Stimulated activated naive CD8-positive, alpha-beta T cell treated with anti-CD3 and anti-CD28 coated beads, Interleukin-15, Interleukin-2, amounts not matched to agents 100 U/mL and 50 U/mL, for 24 hours (primary cell): ENCODE measurements at regions not wholly inside any gene's neighbourhood (a gene's known extent, or its start where the extent isn't known, plus 50 kb on each side); places are given as distances from the start of the nearest gene placed in this dataset.
A peak's percentile ranks its signal among the peaks of the same experiment; 100 is the strongest.

ENCODE experiments used
- ATAC-seq: fragments of 150-1000 bp; cut with Tn5 transposase; one replicate; pipeline ENCODE4 v1.10.0; 2021
- DNase-seq: peaks from one replicate; pipeline ENCODE4 v3.0.0; 2021

- no peak for DNase-seq
- ATAC-seq: no peak
Observed at GRCh38 chr9:106716820-106717219, 146.1 kb upstream of the ZNF462 start.

GRCh38 chr9:106717686-106718085, 145.3 kb upstream of the ZNF462 start:
- no peak for DNase-seq
- no peak for ATAC-seq

GRCh38 chr9:106718936-106719335, 144.0 kb upstream of the ZNF462 start:
- no peak for DNase-seq
- ATAC-seq: no peak

DNA sequence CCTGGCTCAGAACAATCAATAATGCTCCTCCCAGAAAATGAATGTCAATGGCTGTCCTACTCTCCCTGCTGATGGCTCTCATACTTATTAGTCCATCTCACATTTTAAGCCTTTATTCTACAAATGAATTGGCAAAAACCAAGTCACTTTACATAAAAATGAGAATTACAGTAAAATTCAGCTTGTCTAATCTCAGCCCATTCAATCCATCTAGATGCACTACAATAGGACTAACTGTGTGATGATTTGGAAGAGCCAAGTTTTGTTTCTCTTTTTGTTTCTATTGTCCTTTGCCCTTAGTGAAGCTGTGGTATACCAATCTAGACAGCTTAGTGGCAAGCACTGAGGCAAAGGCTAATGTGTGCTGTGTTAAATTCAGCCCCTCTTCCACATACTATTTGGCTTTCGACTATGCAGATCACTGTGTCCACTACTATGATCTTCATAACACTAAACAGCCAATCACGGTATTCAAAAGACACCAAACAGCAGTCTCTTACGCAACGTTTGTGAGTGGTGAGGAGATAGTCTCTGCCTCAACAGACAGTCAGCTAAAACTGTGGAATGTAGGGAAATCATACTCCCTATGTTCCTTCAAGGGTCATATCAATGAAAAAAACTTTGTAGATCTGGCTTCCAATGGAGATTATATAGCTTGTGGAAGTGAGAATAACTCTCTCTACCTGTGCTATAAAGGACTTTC, 140.8 kb upstream of the ZNF462 start:
- no peak for DNase-seq
- ATAC-seq: no peak

GRCh38 chr9:106723926-106724325, 139.0 kb upstream of the ZNF462 start:
- ATAC-seq (no peak), DNase-seq (no peak)

- ATAC-seq (no peak), DNase-seq (no peak)
Observed at GRCh38 chr9:106724566-106724965, 138.4 kb upstream of the ZNF462 start.

DNA sequence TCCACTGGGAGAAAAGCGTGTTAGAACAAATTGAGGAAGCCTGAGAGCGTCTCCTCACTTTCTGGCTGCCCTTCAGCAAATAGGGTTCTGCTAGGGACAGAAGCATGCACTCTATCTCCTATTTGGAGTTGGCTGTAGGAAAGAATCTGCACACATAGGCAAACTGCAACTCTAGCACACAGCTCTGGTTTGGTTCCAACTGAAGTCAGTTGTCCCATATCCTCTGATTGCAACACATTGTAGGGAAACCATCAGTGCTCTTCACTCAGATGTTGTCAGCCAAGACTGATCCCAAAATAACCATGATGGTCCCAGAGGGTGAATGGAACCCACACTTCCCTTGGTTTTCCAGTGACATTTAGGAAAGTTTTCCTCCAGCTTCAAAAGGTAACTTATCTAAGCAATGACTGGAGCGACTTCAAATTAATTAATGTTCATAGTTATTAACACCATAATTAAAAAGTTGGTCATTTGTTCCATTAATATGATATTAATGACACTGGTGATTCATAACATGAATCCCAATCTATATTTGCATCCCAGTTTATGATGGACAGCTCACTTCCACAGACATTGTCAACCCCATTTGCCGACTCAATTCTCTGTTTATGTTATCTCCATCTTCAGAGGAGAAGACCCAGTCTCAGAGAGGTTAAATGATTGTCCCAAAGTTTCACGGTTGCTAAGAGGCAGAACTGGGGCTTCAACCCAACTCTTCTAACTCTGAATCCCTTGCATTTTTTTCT, 136.7 kb upstream of the ZNF462 start:
- ATAC-seq (no peak), DNase-seq (no peak)

- DNase-seq (no peak), ATAC-seq (no peak)
Observed at GRCh38 chr9:106727969-106728368, 135.0 kb upstream of the ZNF462 start.

DNA sequence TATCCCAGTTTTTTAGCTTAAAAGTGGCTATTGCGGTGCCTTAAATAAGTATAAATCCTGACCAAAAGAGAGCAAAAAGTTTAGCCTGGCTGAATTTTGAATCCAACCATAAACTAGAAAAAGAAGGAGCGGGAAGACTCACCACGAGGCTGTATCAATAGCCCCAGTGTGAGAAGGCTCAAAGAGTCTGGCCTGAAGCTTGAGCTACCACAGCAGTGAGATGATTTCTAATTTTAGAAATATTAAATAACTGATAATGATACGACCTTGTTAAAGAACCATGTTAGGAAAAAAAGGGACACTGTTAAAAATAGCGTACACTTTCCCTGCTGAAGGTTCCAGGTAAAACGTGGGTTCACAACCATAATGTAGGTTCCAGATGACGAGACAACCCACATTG, 134.1 kb upstream of the ZNF462 start:
- ATAC-seq (no peak), DNase-seq (no peak)

DNA sequence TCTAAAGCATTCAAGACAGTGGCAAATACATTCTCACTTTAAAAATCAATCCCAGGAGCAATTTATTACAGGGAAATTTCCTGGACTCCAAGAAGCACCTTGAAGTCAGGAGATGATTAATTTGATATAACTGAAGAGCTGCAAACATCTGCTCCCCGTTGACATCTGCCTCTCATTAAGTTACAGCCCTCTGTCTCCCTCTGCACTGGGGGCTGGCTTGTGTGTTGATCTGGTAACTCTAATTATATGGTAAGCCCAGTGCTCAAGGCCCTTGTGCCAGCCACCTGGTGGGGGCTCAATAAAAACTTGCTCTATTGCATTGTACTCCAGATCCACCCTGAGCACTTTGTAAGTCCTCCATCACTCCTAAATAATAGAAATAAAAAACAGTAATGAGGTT, 131.1 kb upstream of the ZNF462 start:
- DNase-seq (no peak), ATAC-seq (no peak)

DNA sequence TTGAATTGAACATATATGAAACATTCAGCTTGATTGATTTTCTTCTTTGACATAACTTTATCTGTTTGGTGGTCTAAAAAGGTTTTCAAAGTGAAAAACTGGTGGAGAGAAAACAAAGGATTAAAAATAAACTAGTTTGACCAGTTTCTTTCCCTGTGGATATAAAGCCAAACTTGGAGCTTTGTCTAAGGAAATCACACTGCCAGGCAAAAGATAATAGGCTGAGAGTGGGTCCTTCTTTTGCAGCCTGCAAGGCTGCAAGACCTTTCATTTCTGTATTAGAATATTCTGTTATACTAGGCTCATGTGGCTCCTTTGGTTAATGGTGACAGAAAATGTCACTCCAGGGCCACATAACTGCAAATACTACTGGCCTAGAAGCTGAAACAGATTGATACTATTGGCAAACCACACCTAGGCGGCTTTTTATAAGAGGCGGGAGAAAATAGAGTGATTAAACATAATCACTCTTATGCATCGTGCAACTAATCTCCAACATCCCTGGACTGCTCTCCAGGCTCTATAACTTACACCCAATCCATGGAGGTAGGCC, 129.1 kb upstream of the ZNF462 start:
- ATAC-seq: no peak

GRCh38 chr9:106737516-106737915, 125.5 kb upstream of the ZNF462 start:
- ATAC-seq (no peak), DNase-seq (no peak)

More for the DNA sequence above, 129.1 kb upstream of the ZNF462 start:
- DNase-seq: no peak

- no peak for ATAC-seq
- no peak for DNase-seq
Observed at GRCh38 chr9:106738109-106738508, 124.9 kb upstream of the ZNF462 start.

DNA sequence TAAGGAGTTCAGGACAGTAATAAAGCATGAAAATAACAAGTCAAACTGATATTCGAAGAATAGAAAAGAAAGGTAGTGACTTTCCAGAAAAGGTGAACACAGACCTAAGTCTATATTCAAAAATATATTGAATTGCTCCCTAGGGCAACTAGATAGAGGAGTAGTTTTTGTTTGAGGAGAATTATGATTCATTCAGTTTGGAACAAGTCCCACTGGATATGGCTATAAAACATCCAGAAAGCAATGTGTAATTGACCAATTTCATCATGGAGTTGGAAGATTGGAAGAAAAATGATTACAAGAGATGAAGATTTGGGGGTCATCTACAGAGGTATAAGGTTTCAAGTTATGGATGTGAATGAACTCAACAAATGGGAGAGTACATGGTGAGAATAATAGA, 117.5 kb upstream of the ZNF462 start:
- no peak for ATAC-seq

GRCh38 chr9:106745876-106746275, 117.1 kb upstream of the ZNF462 start:
- ATAC-seq: no peak

More for the DNA sequence above, 117.5 kb upstream of the ZNF462 start:
- DNase-seq: no peak

DNA sequence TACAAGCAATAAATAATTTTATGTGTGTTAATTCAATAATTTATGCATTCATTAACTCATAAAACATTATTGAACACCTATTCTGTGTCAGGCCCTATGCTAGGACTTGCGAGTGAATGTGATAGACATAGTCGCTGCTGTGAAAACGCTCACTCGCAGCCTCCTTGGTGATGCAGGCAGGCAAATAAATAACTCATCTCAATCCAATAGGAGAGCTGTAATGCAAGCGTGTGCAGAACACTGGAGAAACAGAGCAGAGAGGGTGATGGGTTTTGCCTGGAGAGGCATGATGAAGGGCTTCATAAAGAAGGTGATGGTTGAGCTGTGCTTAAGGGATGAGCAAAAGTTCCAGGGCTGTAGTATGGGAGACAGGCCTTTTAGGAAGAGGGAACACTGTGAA, 111.3 kb upstream of the ZNF462 start:
- no peak for DNase-seq
- no peak for ATAC-seq

More at GRCh38 chr9:106745876-106746275, 117.1 kb upstream of the ZNF462 start:
- DNase-seq: no peak

DNA sequence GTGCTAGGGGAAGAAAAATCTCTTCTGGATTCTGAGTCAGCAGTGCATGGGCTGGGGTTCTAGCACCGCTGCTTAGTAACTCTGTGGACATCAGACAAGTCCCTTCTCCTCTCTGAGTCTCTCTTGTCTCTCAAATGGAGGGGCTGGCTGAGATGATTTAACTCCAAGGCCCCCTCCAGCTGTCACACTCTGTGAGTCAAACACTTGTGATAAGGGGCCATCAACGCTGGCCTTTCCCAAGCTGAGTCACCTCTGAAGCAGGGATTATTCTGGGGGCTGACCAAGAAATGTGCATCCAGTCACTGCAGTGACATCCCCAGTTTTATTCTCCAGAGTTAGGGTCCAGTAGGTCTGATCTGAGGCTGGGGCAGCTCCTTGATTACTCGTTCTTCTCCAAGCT, 110.4 kb upstream of the ZNF462 start:
- DNase-seq: no peak
- ATAC-seq: no peak

- DNase-seq (peak; percentile 4), ATAC-seq (peak; percentile 55)
Observed at GRCh38 chr9:106753155-106753671, 109.8 kb upstream of the ZNF462 start.

- ATAC-seq: no peak
Observed at GRCh38 chr9:106755736-106756135, 107.2 kb upstream of the ZNF462 start.

DNA sequence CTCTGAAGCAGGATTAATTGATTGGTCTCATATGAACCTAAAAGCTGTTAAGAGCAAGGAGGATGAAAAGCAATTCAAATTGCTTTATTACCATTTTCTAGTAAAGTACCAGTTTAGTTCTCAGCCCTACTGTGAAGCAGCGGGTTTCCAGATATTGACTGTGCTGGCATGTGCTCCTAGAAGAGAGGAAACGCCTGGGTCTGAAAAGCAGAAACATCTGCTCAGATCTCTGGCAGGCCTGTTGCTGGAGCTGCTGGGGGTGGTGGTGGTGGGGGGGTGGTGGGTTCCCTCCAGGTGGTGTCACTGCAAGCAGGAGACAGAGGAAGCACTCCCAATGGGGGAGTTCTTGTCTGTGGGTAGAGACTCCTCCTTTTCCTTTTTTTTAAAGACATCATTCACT, 105.5 kb upstream of the ZNF462 start:
- no peak for DNase-seq

More at GRCh38 chr9:106755736-106756135, 107.2 kb upstream of the ZNF462 start:
- DNase-seq: no peak

DNA sequence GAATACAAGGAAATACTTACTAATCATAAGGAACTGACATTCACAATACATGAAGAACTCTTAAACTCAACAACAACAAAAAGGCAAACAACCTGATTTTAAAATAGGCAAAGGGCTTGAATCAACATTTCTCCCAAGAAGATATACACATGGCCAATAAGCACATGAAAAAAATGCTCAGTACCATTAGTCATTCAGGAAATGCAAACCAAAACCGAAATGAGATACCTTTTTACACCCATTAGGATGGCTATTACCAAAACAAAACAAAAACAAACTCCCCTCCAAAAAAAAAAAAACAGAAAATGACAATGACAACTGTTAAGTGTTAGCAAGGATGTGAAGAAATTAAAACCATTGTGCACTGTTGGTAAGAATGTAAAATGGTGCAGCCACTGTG, 104.1 kb upstream of the ZNF462 start:
- ATAC-seq (no peak), DNase-seq (no peak)

More for the DNA sequence above, 105.5 kb upstream of the ZNF462 start:
- no peak for ATAC-seq

GRCh38 chr9:106761493-106761892, 101.5 kb upstream of the ZNF462 start:
- ATAC-seq (no peak), DNase-seq (no peak)

GRCh38 chr9:106766616-106767015, 96.3 kb upstream of the ZNF462 start:
- ATAC-seq: no peak

More at GRCh38 chr9:106766616-106767015, 96.3 kb upstream of the ZNF462 start:
- DNase-seq: no peak
